NCI-H2171 treated with DMSO at 0.1 percent for 48 hours (cell line): ENCODE measurements at regions not wholly inside any gene's neighbourhood (a gene's known extent, or its start where the extent isn't known, plus 50 kb on each side); places are given as distances from the start of the nearest gene placed in this dataset.

Experiments
- DNase-seq: peaks from one replicate; lab custom pipeline; 2025; lab: John Stamatoyannopoulos, UW

GRCh38 chr12:76611533-76611932, 52.0 kb upstream of the OSBPL8 start:
- DNase-seq = no peak

- DNase-seq = no peak
Measured at GRCh38 chr12:76614364-76614763, 54.8 kb upstream of the OSBPL8 start.

GRCh38 chr12:76618031-76618430, 58.5 kb upstream of the OSBPL8 start:
- no peak for DNase-seq

- peak; percentile 84 for DNase-seq
Measured at GRCh38 chr12:76621582-76622024, 62.0 kb upstream of the OSBPL8 start.

- DNase-seq = no peak
Measured at GRCh38 chr12:76622351-76622750, 62.8 kb upstream of the OSBPL8 start.

GRCh38 chr12:76622915-76623314, 63.3 kb upstream of the OSBPL8 start:
- DNase-seq = no peak

- no peak for DNase-seq
Measured at GRCh38 chr12:76623931-76624330, 64.4 kb upstream of the OSBPL8 start.

GRCh38 chr12:76627346-76628135, 68.0 kb upstream of the OSBPL8 start:
- peak; percentile 25 for DNase-seq

- DNase-seq = peak; percentile 22
Measured at GRCh38 chr12:76628745-76629144, 69.2 kb upstream of the OSBPL8 start.

- DNase-seq = no peak
Measured at GRCh38 chr12:76631741-76632140, 72.2 kb upstream of the OSBPL8 start.

GRCh38 chr12:76633415-76633814, 73.8 kb upstream of the OSBPL8 start:
- DNase-seq = no peak

GRCh38 chr12:76634133-76634532, 74.6 kb upstream of the OSBPL8 start:
- no peak for DNase-seq

- DNase-seq = no peak
Measured at GRCh38 chr12:76636121-76636692, 76.6 kb upstream of the OSBPL8 start.

- no peak for DNase-seq
Measured at GRCh38 chr12:76637807-76638206, 78.2 kb upstream of the OSBPL8 start.

GRCh38 chr12:76639646-76640045, 80.1 kb upstream of the OSBPL8 start:
- DNase-seq = no peak

- DNase-seq = no peak
Measured at GRCh38 chr12:76641073-76641472, 81.5 kb upstream of the OSBPL8 start.

GRCh38 chr12:76641961-76642360, 82.4 kb upstream of the OSBPL8 start:
- DNase-seq = no peak

GRCh38 chr12:76643438-76643837, 83.9 kb upstream of the OSBPL8 start:
- DNase-seq = no peak

GRCh38 chr12:76644950-76645349, 85.4 kb upstream of the OSBPL8 start:
- no peak for DNase-seq

GRCh38 chr12:76645934-76646333, 86.4 kb upstream of the OSBPL8 start:
- no peak for DNase-seq

- no peak for DNase-seq
Measured at GRCh38 chr12:76646366-76646765, 86.8 kb upstream of the OSBPL8 start.

- DNase-seq = no peak
Measured at GRCh38 chr12:76649099-76649498, 89.5 kb upstream of the OSBPL8 start.

GRCh38 chr12:76652402-76652801, 92.8 kb upstream of the OSBPL8 start:
- DNase-seq = no peak

- no peak for DNase-seq
Measured at GRCh38 chr12:76653342-76653741, 93.8 kb upstream of the OSBPL8 start.
